Esophagus squamous epithelium (tissue), 5 donors: ENCODE measurements at regions not wholly inside any gene's neighbourhood (a gene's known extent, or its start where the extent isn't known, plus 50 kb on each side); places are given as distances from the start of the nearest gene placed in this dataset.

Source experiments
- DNase-seq: peaks from one replicate; lab custom pipeline; 2025; lab: John Stamatoyannopoulos, UW
- H3K27ac ChIP-seq, 4 donors: fragments of 200-600 bp; sonication (generic); one replicate each; pipeline ENCODE4 v1.5.1; 2016 to 2019; ENCODE audit warnings: mild to moderate bottlenecking in 1 of 4
- H3K27me3 ChIP-seq, 4 donors: fragments of 200-600 bp; sonication (generic); 1 replicate in 3 of 4; 2 replicates in 1 of 4; pipeline versions ENCODE4 v1.5.1 to v1.6.0; 2017 to 2021; ENCODE audit warnings: antibody characterized with exemption in 1 of 4
- H3K36me3 ChIP-seq, 3 donors: fragments of 200-600 bp; sonication (generic); one replicate each; pipeline ENCODE4 v1.5.1; 2016 to 2019
- H3K4me1 ChIP-seq, 3 donors: fragments of 200-600 bp; sonication (generic); one replicate each; pipeline ENCODE4 v1.5.1; 2017 to 2019
- H3K4me3 ChIP-seq, 4 donors: fragments of 200-600 bp; sonication (generic); 1 replicate in 3 of 4; 2 replicates in 1 of 4; pipeline ENCODE4 v1.5.1; 2016 to 2019; ENCODE audit warnings: mild to moderate bottlenecking in 2 of 4, moderate library complexity in 1 of 4
- H3K9me3 ChIP-seq, 3 donors: fragments of 200-600 bp; sonication (generic); one replicate each; pipeline ENCODE4 v1.5.1; 2016 to 2019
- CTCF ChIP-seq, 6 experiments: fragments of 450-650 bp in 4 of 6; fragments of 200-600 bp in 2 of 6; sonication (generic) in 2 of 6; IDR thresholded peaks; one replicate each; pipeline ENCODE4 v1.5.1; 2016 to 2019; ENCODE audit warnings: antibody characterized with exemption in 6 of 6, mild to moderate bottlenecking in 4 of 6, moderate library complexity in 4 of 6
- POLR2A ChIP-seq, 4 donors: fragments of 450-650 bp; IDR thresholded peaks; one replicate each; pipeline ENCODE4 v1.6.1; 2017; ENCODE audit warnings: antibody characterized with exemption in 4 of 4, mild to moderate bottlenecking in 4 of 4, moderate library complexity in 3 of 4
- WGBS, 2 donors: methylation state at CpG; one replicate each; pipeline ENCODE4 v1.1.5; 2018; 5-methylcytosine and 5-hydroxymethylcytosine counted together
- intact Hi-C: fragments of 100-400 bp; cut with DNase I; formaldehyde crosslinking; loops from one replicate; pipeline ENCODE4 v1.15.0; 2022
- donor health status: DM: yes; HTN: yes; CAD: no.

- Histone ChIP-seq H3K27me3 (peaks cover 0 to 3% (median 0%) of the 10 kb centered on the region in 4 donors), H3K27ac (no peak overlapping the region), H3K4me1 (no peaks in the 10 kb centered on the region), H3K36me3 (no peaks in the 10 kb centered on the region), H3K9me3 (peaks cover 0 to 5% (median 4%) of the 10 kb centered on the region in 3 donors), H3K4me3 (no peak overlapping the region)
- TF ChIP-seq CTCF (IDR thresholded peaks at IDR 0.05) (no peak), POLR2A (IDR thresholded peaks at IDR 0.05) (no peak)
- intact Hi-C loops: no loop called here
- 92% methylated on average over 1 of the region's 1 CpG for WGBS, 2 donors
- no peak for DNase-seq
Observed at GRCh38 chr14:81826081-81826480, 292.4 kb upstream of the SEL1L start.

- no peak for DNase-seq
- no CpG with 5 or more reads among the region's 24 CpGs for WGBS, 2 donors
- Histone ChIP-seq H3K9me3 (no peaks in the 10 kb centered on the region), H3K36me3 (no peaks in the 10 kb centered on the region), H3K4me1 (no peaks in the 10 kb centered on the region), H3K27ac (no peak overlapping the region), H3K27me3 (no peaks in the 10 kb centered on the region), H3K4me3 (no peak overlapping the region)
- TF ChIP-seq POLR2A (IDR thresholded peaks at IDR 0.05): no peak
- TF ChIP-seq CTCF (IDR thresholded peaks at IDR 0.05): no peak
- intact Hi-C loops: no loop called here
Observed at GRCh38 chr14:81829447-81829846, 295.8 kb upstream of the SEL1L start.

DNA sequence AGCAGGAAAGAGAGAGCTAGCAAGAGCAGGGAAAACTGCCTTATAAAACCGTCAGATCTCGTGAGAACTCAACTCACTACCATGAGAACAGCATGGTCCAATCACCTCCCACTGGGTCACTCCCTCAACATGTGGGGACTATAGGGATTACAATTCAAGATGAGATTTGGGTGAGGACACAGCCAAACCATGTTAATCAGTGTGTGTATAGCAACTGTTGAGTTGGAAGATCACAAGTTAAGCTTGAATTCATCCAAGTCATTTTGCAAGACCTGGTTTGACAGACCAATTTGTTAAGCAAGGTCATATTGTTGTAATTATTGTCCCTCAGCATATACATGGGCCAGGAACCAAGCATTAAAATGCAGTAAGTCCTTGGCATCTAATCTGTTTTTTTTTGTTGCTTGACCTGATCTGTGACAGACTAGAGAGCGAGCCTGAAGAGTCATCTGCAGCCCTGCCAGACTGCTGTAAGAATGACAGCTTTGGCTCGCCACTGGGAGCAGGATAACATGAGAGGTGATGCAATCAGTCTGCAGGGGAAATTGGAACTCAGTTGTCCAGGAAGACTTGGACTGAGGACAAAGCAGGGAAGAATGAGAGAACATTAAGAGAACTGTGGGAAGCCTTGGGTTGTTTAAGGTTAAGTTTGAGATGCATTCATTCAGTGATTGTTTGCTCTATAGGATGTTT is 297.6 kb upstream of the SEL1L start:
- intact Hi-C loops: no loop called here
- H3K27ac ChIP-seq: no peak overlapping the region
- no peak for DNase-seq

GRCh38 chr14:81834308-81834707 is 300.7 kb upstream of the SEL1L start:
- Histone ChIP-seq H3K27me3 (no peaks in the 10 kb centered on the region), H3K4me1 (no peaks in the 10 kb centered on the region), H3K4me3 (no peak overlapping the region), H3K27ac (no peak overlapping the region), H3K36me3 (no peaks in the 10 kb centered on the region), H3K9me3 (peaks cover 0 to 25% (median 16%) of the 10 kb centered on the region in 3 donors)
- no peak for DNase-seq
- intact Hi-C loops: no loop called here
- no peak for TF ChIP-seq CTCF (IDR thresholded peaks at IDR 0.05)
- no peak for TF ChIP-seq POLR2A (IDR thresholded peaks at IDR 0.05)
- WGBS, 2 donors: 10 to 22% methylated on average over 1 of the region's 1 CpG

More for the DNA sequence above, 297.6 kb upstream of the SEL1L start:
- H3K4me3 ChIP-seq: no peak overlapping the region
- TF ChIP-seq CTCF (IDR thresholded peaks at IDR 0.05): no peak
- no peak for TF ChIP-seq POLR2A (IDR thresholded peaks at IDR 0.05)
- H3K27me3 ChIP-seq: no peaks in the 10 kb centered on the region
- H3K9me3 ChIP-seq: peaks cover 0 to 10% (median 8%) of the 10 kb centered on the region in 3 donors
- WGBS, 2 donors: 25 to 32% methylated on average over 4 of the region's 4 CpGs
- no peaks in the 10 kb centered on the region for H3K4me1 ChIP-seq
- no peaks in the 10 kb centered on the region for H3K36me3 ChIP-seq

- H3K27me3 ChIP-seq: no peaks in the 10 kb centered on the region
- TF ChIP-seq CTCF (IDR thresholded peaks at IDR 0.05) (no peak), POLR2A (IDR thresholded peaks at IDR 0.05) (no peak)
- no peaks in the 10 kb centered on the region for H3K36me3 ChIP-seq
- no peaks in the 10 kb centered on the region for H3K4me1 ChIP-seq
- H3K4me3 ChIP-seq: no peak overlapping the region
- WGBS, 2 donors: 67 to 70% methylated on average over 4 of the region's 4 CpGs
- intact Hi-C loops: no loop called here
- no peak overlapping the region for H3K27ac ChIP-seq
- DNase-seq: no peak
- H3K9me3 ChIP-seq: peaks cover 0 to 25% (median 16%) of the 10 kb centered on the region in 3 donors
Observed at GRCh38 chr14:81837304-81837703, 303.7 kb upstream of the SEL1L start.
